Smooth muscle cell (in vitro differentiated cells): ENCODE measurements at regions not wholly inside any gene's neighbourhood (a gene's known extent, or its start where the extent isn't known, plus 50 kb on each side); places are given as distances from the start of the nearest gene placed in this dataset.

ENCODE experiments used
- DNase-seq: peaks from one replicate; lab custom pipeline; 2025; ENCODE audit not compliant: unreplicated experiment; lab: John Stamatoyannopoulos, UW
- H2AFZ ChIP-seq: fragments of 200-600 bp; sonication (generic); 2 replicates; pipeline ENCODE4 v1.6.0; 2016; ENCODE audit warnings: antibody characterized with exemption, low read depth, mild to moderate bottlenecking
- H3F3A ChIP-seq: fragments of 200-600 bp; sonication (generic); 2 replicates; pipeline ENCODE4 v1.6.0; 2017; ENCODE audit warnings: antibody characterized with exemption, low read depth
- H3K27ac ChIP-seq: fragments of 200-600 bp; sonication (generic); 2 replicates; pipeline ENCODE4 v1.5.1; 2016; ENCODE audit warnings: low read depth, mild to moderate bottlenecking
- H3K27me3 ChIP-seq: fragments of 200-600 bp; sonication (generic); 2 replicates; pipeline ENCODE4 v1.6.1; 2016; ENCODE audit warnings: low read depth, mild to moderate bottlenecking
- H3K36me3 ChIP-seq: fragments of 200-600 bp; sonication (generic); 2 replicates; pipeline ENCODE4 v1.5.1; 2016; ENCODE audit warnings: low read depth
- H3K4me1 ChIP-seq: fragments of 200-600 bp; sonication (generic); 2 replicates; pipeline ENCODE4 v1.5.1; 2016; ENCODE audit warnings: low read depth
- H3K4me2 ChIP-seq: fragments of 200-600 bp; sonication (generic); 2 replicates; pipeline ENCODE4 v1.6.0; 2016; ENCODE audit warnings: mild to moderate bottlenecking
- H3K4me3 ChIP-seq: fragments of 200-600 bp; sonication (generic); 2 replicates; pipeline ENCODE4 v1.5.1; 2016; ENCODE audit warnings: mild to moderate bottlenecking
- H3K79me2 ChIP-seq: fragments of 200-600 bp; sonication (generic); 2 replicates; pipeline ENCODE4 v1.6.0; 2016; ENCODE audit warnings: low read depth, mild to moderate bottlenecking
- H3K9ac ChIP-seq: fragments of 200-600 bp; sonication (generic); 2 replicates; pipeline ENCODE4 v1.6.0; 2016; ENCODE audit warnings: low read depth
- H3K9me3 ChIP-seq: fragments of 200-600 bp; sonication (generic); replicated peaks from 2 replicates; pipeline ENCODE4 v1.5.1; 2016; ENCODE audit warnings: low read depth
- H4K20me1 ChIP-seq: fragments of 200-600 bp; sonication (generic); 2 replicates; pipeline ENCODE4 v1.6.0; 2016; ENCODE audit warnings: low read depth
- CTCF ChIP-seq: fragments of 200-600 bp; sonication (generic); IDR thresholded peaks from 2 replicates; pipeline ENCODE4 v1.5.1; 2017; ENCODE audit warnings: borderline replicate concordance, mild to moderate bottlenecking, antibody characterized with exemption; ENCODE audit not compliant: insufficient read depth, poor library complexity, severe bottlenecking
- WGBS: methylation state at CpG from one replicate; pipeline ENCODE4 v1.1.7; 2016; ENCODE audit warnings: low lambda C conversion rate; 5-methylcytosine and 5-hydroxymethylcytosine counted together

GRCh38 chr18:53918091-53918490 is 306.4 kb downstream of the MBD2 start:
- 80% methylated on average over 2 of the region's 2 CpGs for WGBS
- no peaks in the 10 kb centered on the region for H4K20me1 ChIP-seq

GRCh38 chr18:53911200-53911599 is 313.3 kb downstream of the MBD2 start:
- DNase-seq, result no peak
- Histone ChIP-seq H3K36me3 (no peaks in the 10 kb centered on the region), H3F3A (no peaks in the 10 kb centered on the region), H3K9me3 (no peaks in the 10 kb centered on the region), H3K4me1 (no peaks in the 10 kb centered on the region), H3K4me3 (no peak overlapping the region), H3K27ac (no peak overlapping the region), H3K79me2 (no peaks in the 10 kb centered on the region), H3K4me2 (no peak overlapping the region), H2AFZ (no peak overlapping the region), H3K9ac (no peak overlapping the region), H3K27me3 (no peaks in the 10 kb centered on the region), H4K20me1 (no peaks in the 10 kb centered on the region)
- TF ChIP-seq CTCF, result no peak
- WGBS, result 51% methylated on average over 2 of the region's 2 CpGs

More at GRCh38 chr18:53918091-53918490, 306.4 kb downstream of the MBD2 start:
- no peak overlapping the region for H2AFZ ChIP-seq
- no peaks in the 10 kb centered on the region for H3K36me3 ChIP-seq
- H3K9ac ChIP-seq, result no peak overlapping the region
- no peak overlapping the region for H3K4me3 ChIP-seq
- DNase-seq, result no peak
- no peaks in the 10 kb centered on the region for H3K4me1 ChIP-seq
- TF ChIP-seq CTCF, result no peak
- no peak overlapping the region for H3K4me2 ChIP-seq
- H3K27ac ChIP-seq, result no peak overlapping the region
- no peaks in the 10 kb centered on the region for H3F3A ChIP-seq
- H3K27me3 ChIP-seq, result no peaks in the 10 kb centered on the region
- no peaks in the 10 kb centered on the region for H3K9me3 ChIP-seq
- H3K79me2 ChIP-seq, result no peaks in the 10 kb centered on the region

GRCh38 chr18:53909668-53910067 is 314.8 kb downstream of the MBD2 start:
- no peak for DNase-seq

More at GRCh38 chr18:53909668-53910067, 314.8 kb downstream of the MBD2 start:
- no peak overlapping the region for H3K9ac ChIP-seq
- WGBS, result no CpG with 5 or more reads among the region's 4 CpGs
- H3F3A ChIP-seq, result no peaks in the 10 kb centered on the region
- H3K4me1 ChIP-seq, result no peaks in the 10 kb centered on the region
- no peak overlapping the region for H3K4me3 ChIP-seq
- no peaks in the 10 kb centered on the region for H3K36me3 ChIP-seq
- no peak overlapping the region for H3K27ac ChIP-seq
- H3K27me3 ChIP-seq, result no peaks in the 10 kb centered on the region
- H3K9me3 ChIP-seq, result no peaks in the 10 kb centered on the region
- no peaks in the 10 kb centered on the region for H4K20me1 ChIP-seq
- TF ChIP-seq CTCF, result no peak
- H3K4me2 ChIP-seq, result no peak overlapping the region
- no peaks in the 10 kb centered on the region for H3K79me2 ChIP-seq
- H2AFZ ChIP-seq, result no peak overlapping the region
